HG03135 (cell line): ENCODE measurements at regions not wholly inside any gene's neighbourhood (a gene's known extent, or its start where the extent isn't known, plus 50 kb on each side); places are given as distances from the start of the nearest gene placed in this dataset.
"Not testable (repeated sequence)": the region's sequence is repeated elsewhere in the genome, so short reads cannot be mapped to it uniquely, and the experiment has no call there.

Experiments
- ATAC-seq: cut with Tn5 transposase; IDR thresholded peaks from one replicate; pipeline ENCODE4 v1.9.1; 2021; ENCODE audit warnings: mild to moderate bottlenecking, moderate library complexity; ENCODE audit not compliant: unreplicated experiment

GRCh38 chr2:234251326-234252271 is 201.1 kb downstream of the SPP2 start:
- ATAC-seq, result no peak

GRCh38 chr2:234250926-234251325 is 200.4 kb downstream of the SPP2 start:
- no peak for ATAC-seq

- ATAC-seq, result no peak
Observed at GRCh38 chr2:234249873-234250272, 199.4 kb downstream of the SPP2 start.

- ATAC-seq, result no peak
Observed at GRCh38 chr2:234249034-234249735, 198.7 kb downstream of the SPP2 start.

- ATAC-seq, result not testable (repeated sequence)
Observed at GRCh38 chr2:234248213-234248710, 197.8 kb downstream of the SPP2 start.

GRCh38 chr2:234247453-234248180 is 197.1 kb downstream of the SPP2 start:
- no peak for ATAC-seq

GRCh38 chr2:234245945-234246344 is 195.4 kb downstream of the SPP2 start:
- no peak for ATAC-seq

- no peak for ATAC-seq
Observed at GRCh38 chr2:234243871-234244565, 193.5 kb downstream of the SPP2 start.

GRCh38 chr2:234242459-234242836 is 191.9 kb downstream of the SPP2 start:
- no peak for ATAC-seq

- no peak for ATAC-seq
Observed at GRCh38 chr2:234241656-234242458, 191.4 kb downstream of the SPP2 start.

- no peak for ATAC-seq
Observed at GRCh38 chr2:234240917-234241316, 190.4 kb downstream of the SPP2 start.

GRCh38 chr2:234235191-234235590 is 184.7 kb downstream of the SPP2 start:
- no peak for ATAC-seq

GRCh38 chr2:234231460-234231859 is 181.0 kb downstream of the SPP2 start:
- ATAC-seq, result no peak

- no peak for ATAC-seq
Observed at GRCh38 chr2:234219046-234219310, 168.5 kb downstream of the SPP2 start.

GRCh38 chr2:234218266-234219045 is 168.0 kb downstream of the SPP2 start:
- no peak for ATAC-seq

GRCh38 chr2:234212534-234212933 is 162.0 kb downstream of the SPP2 start:
- ATAC-seq, result no peak

GRCh38 chr2:234211797-234212196 is 161.3 kb downstream of the SPP2 start:
- ATAC-seq, result no peak

- ATAC-seq, result no peak
Observed at GRCh38 chr2:234206738-234207137, 156.2 kb downstream of the SPP2 start.

- no peak for ATAC-seq
Observed at GRCh38 chr2:234204480-234204879, 154.0 kb downstream of the SPP2 start.
